IMR-90 (cell line): ENCODE measurements at regions not wholly inside any gene's neighbourhood (a gene's known extent, or its start where the extent isn't known, plus 50 kb on each side); places are given as distances from the start of the nearest gene placed in this dataset.
A peak's percentile ranks its signal among the peaks of the same experiment; 100 is the strongest.

Source experiments
- ATAC-seq: fragments of 200-7000 bp; cut with Tn5 transposase; 2 replicates; pipeline ENCODE4 v1.9.1; 2020; ENCODE audit warnings: low read depth, mild to moderate bottlenecking, moderate library complexity
- BruUV-seq: library from RNA; stranded (reverse); fragments of 400-500 nt; replicated peaks from 2 replicates; lab custom pipeline; 2021; lab: Mats Ljungman, UMichigan
- CTCF ChIA-PET: fragments of 300-600 bp; formaldehyde crosslinking; extraction: SDS; loops from one replicate; lab custom pipeline; 2021; ENCODE audit warnings: antibody characterized with exemption; lab: Yijun Ruan, JAX
- POLR2A ChIA-PET: fragments of 300-600 bp; sonication (Branson Sonifier 250); formaldehyde crosslinking; loops from one replicate; lab custom pipeline; 2022; ENCODE audit warnings: antibody characterized with exemption; ENCODE audit not compliant: unreplicated experiment; lab: Charles Lee
- DNase-seq: peaks from one replicate; pipeline ENCODE4 v3.0.0; 2013
- H2AFZ ChIP-seq: replicated peaks from 2 replicates; pipeline ENCODE3; 2013; ENCODE audit warnings: low read length, mild to moderate bottlenecking; ENCODE audit not compliant: poor library complexity
- H2AK5ac ChIP-seq: 2 replicates; pipeline ENCODE4 v1.6.1; 2013; ENCODE audit warnings: low read depth, low read length, inconsistent platforms
- H2AK9ac ChIP-seq: replicated peaks from 2 replicates; pipeline ENCODE3; 2013; ENCODE audit warnings: mild to moderate bottlenecking, low read depth, low read length, moderate library complexity; ENCODE audit not compliant: poor library complexity
- H2BK120ac ChIP-seq: 2 replicates; pipeline ENCODE4 v1.6.1; 2013; ENCODE audit warnings: low read depth, low read length, inconsistent platforms
- H2BK15ac ChIP-seq: 3 replicates; pipeline ENCODE4 v1.6.1; 2013; ENCODE audit warnings: low read depth, low read length, inconsistent platforms
- H2BK20ac ChIP-seq: 2 replicates; pipeline ENCODE4 v1.6.1; 2013; ENCODE audit warnings: low read depth, mild to moderate bottlenecking, inconsistent platforms, low read length, moderate library complexity
- H2BK5ac ChIP-seq: 2 replicates; pipeline ENCODE4 v1.6.1; 2013; ENCODE audit warnings: mild to moderate bottlenecking, low read depth, low read length, inconsistent platforms; ENCODE audit not compliant: poor library complexity, severe bottlenecking
- H3K14ac ChIP-seq: replicated peaks from 2 replicates; pipeline ENCODE4 v1.6.1; 2013; ENCODE audit warnings: low read depth, low read length, inconsistent platforms
- H3K18ac ChIP-seq: 2 replicates; pipeline ENCODE4 v1.6.1; 2013; ENCODE audit warnings: low read depth, low read length, control low read depth
- H3K23ac ChIP-seq: 2 replicates; pipeline ENCODE4 v1.6.1; 2013; ENCODE audit warnings: low read depth, low read length, inconsistent platforms
- H3K27ac ChIP-seq: 2 replicates; pipeline ENCODE4 v1.5.1; 2013; ENCODE audit warnings: mild to moderate bottlenecking, control low read depth, low read length; ENCODE audit not compliant: insufficient read depth
- H3K27me3 ChIP-seq: 2 replicates; pipeline ENCODE4 v1.6.1; 2013; ENCODE audit warnings: low read length; ENCODE audit not compliant: control insufficient read depth, insufficient read depth
- H3K36me3 ChIP-seq: 2 replicates; pipeline ENCODE4 v1.6.1; 2013; ENCODE audit warnings: low read length, mixed read lengths; ENCODE audit not compliant: control insufficient read depth, insufficient read depth
- H3K4ac ChIP-seq: 2 replicates; pipeline ENCODE4 v1.6.1; 2013; ENCODE audit warnings: low read depth, low read length, inconsistent platforms
- H3K4me1 ChIP-seq: 2 replicates; pipeline ENCODE4 v1.6.1; 2013; ENCODE audit warnings: low read length, mixed read lengths; ENCODE audit not compliant: control insufficient read depth, insufficient read depth
- H3K4me2 ChIP-seq: 2 replicates; pipeline ENCODE4 v1.6.1; 2013; ENCODE audit warnings: low read depth, mild to moderate bottlenecking, control low read depth, low read length, moderate library complexity
- H3K4me3 ChIP-seq: 2 replicates; pipeline ENCODE4 v1.5.1; 2013; ENCODE audit warnings: low read depth, mild to moderate bottlenecking, control low read depth, low read length, moderate library complexity; ENCODE audit not compliant: insufficient read depth
- H3K56ac ChIP-seq: 2 replicates; pipeline ENCODE4 v1.6.1; 2013; ENCODE audit warnings: low read length, inconsistent platforms; ENCODE audit not compliant: insufficient read depth; ENCODE audit errors: extremely low read depth
- H3K79me1 ChIP-seq, 2 experiments: 2 replicates each; pipeline ENCODE4 v1.6.1; 2013; ENCODE audit warnings: low read length in 2 of 2, inconsistent platforms in 1 of 2, low read depth in 1 of 2
- H3K9ac ChIP-seq: 2 replicates; pipeline ENCODE4 v1.6.1; 2013; ENCODE audit warnings: low read depth, low read length, control low read depth
- H3K9me1 ChIP-seq: 2 replicates; pipeline ENCODE4 v1.6.1; 2013; ENCODE audit warnings: low read length, inconsistent platforms; ENCODE audit not compliant: insufficient read depth
- H3K9me3 ChIP-seq: 2 replicates; pipeline ENCODE4 v1.6.1; 2013; ENCODE audit warnings: low read length; ENCODE audit not compliant: control insufficient read depth, insufficient read depth
- H4K20me1 ChIP-seq: 2 replicates; pipeline ENCODE4 v1.6.1; 2013; ENCODE audit warnings: low read length, inconsistent platforms; ENCODE audit not compliant: insufficient read depth
- H4K5ac ChIP-seq: 2 replicates; pipeline ENCODE4 v1.6.1; 2013; ENCODE audit warnings: mild to moderate bottlenecking, low read depth, low read length, control low read depth
- H4K8ac ChIP-seq, 2 experiments: 2 replicates each; pipeline ENCODE4 v1.6.1; 2013; ENCODE audit warnings: low read depth in 2 of 2, low read length in 2 of 2, control low read depth in 1 of 2, inconsistent platforms in 1 of 2
- H4K91ac ChIP-seq: 2 replicates; pipeline ENCODE4 v1.6.1; 2013; ENCODE audit warnings: low read depth, low read length, inconsistent platforms; ENCODE audit not compliant: insufficient read depth
- MAFK ChIP-seq: IDR thresholded peaks from 2 replicates; pipeline ENCODE4 v1.6.1; 2012; ENCODE audit warnings: low read depth, low read length, improper control_type of control experiment
- WGBS, 2 experiments: methylation state at CpG; one replicate each; pipeline versions ENCODE4 v1.1.5 to v1.1.7; 2013; ENCODE audit warnings: missing lambda C conversion rate in 2 of 2; ENCODE audit not compliant: insufficient read length in 1 of 2; ENCODE audit errors: extremely low coverage in 2 of 2; 5-methylcytosine and 5-hydroxymethylcytosine counted together
- dilution Hi-C: fragments of 300-500 bp; cut with HindIII; formaldehyde crosslinking; loops from one replicate; pipeline ENCODE4 v1.14.3; 2018; ENCODE audit warnings: low sequenced_read_pairs; ENCODE audit not compliant: unreplicated experiment
- in situ Hi-C: fragments of 300-500 bp; cut with MboI; formaldehyde crosslinking; loops from 3 replicates; pipeline ENCODE4 v1.14.3; 2019; ENCODE audit warnings: low sequenced_read_pairs, inconsistent platforms, mixed read lengths
- intact Hi-C: fragments of 100-400 bp; cut with micrococcal nuclease; formaldehyde crosslinking; loops from 2 replicates; pipeline ENCODE4 v1.10.0; 2022
- TF ChIP-seq, protein P1 (sequence below): fragments of 150-350 bp; IDR thresholded peaks from 2 replicates; pipeline ENCODE4 v1.6.1; 2017; ENCODE audit warnings: mild to moderate bottlenecking, antibody characterized with exemption, low read length, low read depth

DNA sequence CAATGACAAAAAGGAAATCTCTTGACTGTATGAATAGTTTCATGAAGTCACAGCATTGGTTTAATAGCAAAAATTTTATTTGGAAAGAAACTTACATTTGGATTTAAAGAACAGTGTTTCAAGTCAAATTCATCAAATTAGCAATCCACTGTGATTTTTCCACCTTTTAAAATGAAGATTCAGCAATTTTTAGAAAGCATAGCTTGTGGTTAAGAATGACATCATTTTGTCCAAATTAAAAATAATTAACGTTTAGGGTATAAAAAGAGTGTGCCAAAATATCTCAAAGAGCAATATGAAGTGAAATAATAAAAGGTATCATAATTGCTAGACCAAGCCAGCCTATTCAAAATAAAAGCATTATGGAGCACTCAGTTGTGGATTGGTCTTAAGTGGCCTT lies 114.6 kb downstream of the PAX1 start:
- H4K91ac ChIP-seq: no peak overlapping the region
- dilution Hi-C loops: no loop called here
- H3K18ac ChIP-seq: no peak overlapping the region
- H2BK15ac ChIP-seq: no peak overlapping the region
- no peak for DNase-seq
- no peak for ATAC-seq
- no peak overlapping the region for H4K8ac ChIP-seq
- H4K5ac ChIP-seq: no peak overlapping the region
- H3K9ac ChIP-seq: no peak overlapping the region
- no peak overlapping the region for H3K27ac ChIP-seq
- H3K27me3 ChIP-seq: no peaks in the 10 kb centered on the region
- H2BK120ac ChIP-seq: no peak overlapping the region
- no peak overlapping the region for H3K4ac ChIP-seq
- no peaks in the 10 kb centered on the region for H3K4me1 ChIP-seq
- H2AFZ ChIP-seq: no peak overlapping the region
- TF ChIP-seq, protein P1, sequence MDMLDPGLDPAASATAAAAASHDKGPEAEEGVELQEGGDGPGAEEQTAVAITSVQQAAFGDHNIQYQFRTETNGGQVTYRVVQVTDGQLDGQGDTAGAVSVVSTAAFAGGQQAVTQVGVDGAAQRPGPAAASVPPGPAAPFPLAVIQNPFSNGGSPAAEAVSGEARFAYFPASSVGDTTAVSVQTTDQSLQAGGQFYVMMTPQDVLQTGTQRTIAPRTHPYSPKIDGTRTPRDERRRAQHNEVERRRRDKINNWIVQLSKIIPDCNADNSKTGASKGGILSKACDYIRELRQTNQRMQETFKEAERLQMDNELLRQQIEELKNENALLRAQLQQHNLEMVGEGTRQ: no peak
- peak; percentile 39; the same call in 1 of the 2 replicates for TF ChIP-seq MAFK
- H3K4me2 ChIP-seq: no peak overlapping the region
- H3K79me1 ChIP-seq: no peaks in the 10 kb centered on the region
- no peaks in the 10 kb centered on the region for H4K20me1 ChIP-seq
- in situ Hi-C loops: no loop called here
- ChIA-PET CTCF (no interaction called here), POLR2A (no interaction called here)
- H2BK20ac ChIP-seq: no peak overlapping the region
- H3K9me3 ChIP-seq: peaks cover 3% of the 10 kb centered on the region
- no peak overlapping the region for H2BK5ac ChIP-seq
- no peak overlapping the region for H3K4me3 ChIP-seq
- no peak overlapping the region for H2AK5ac ChIP-seq
- H3K23ac ChIP-seq: no peak overlapping the region
- no peaks in the 10 kb centered on the region for H3K36me3 ChIP-seq
- BruUV-seq: no TSS peak
- WGBS, 2 experiments: no CpG with 5 or more reads among the region's 1 CpG
- no peak overlapping the region for H2AK9ac ChIP-seq
- no peak overlapping the region for H3K56ac ChIP-seq
- H3K14ac ChIP-seq: no peak overlapping the region
- no peaks in the 10 kb centered on the region for H3K9me1 ChIP-seq
- intact Hi-C loops: no loop called here
